Naive thymus-derived CD4-positive, alpha-beta T cell (primary cell): ENCODE measurements at regions not wholly inside any gene's neighbourhood (a gene's known extent, or its start where the extent isn't known, plus 50 kb on each side); places are given as distances from the start of the nearest gene placed in this dataset.

Experiments used
- ATAC-seq: fragments of 150-1000 bp; cut with Tn5 transposase; 2 replicates; pipeline ENCODE4 v1.10.0; 2021; ENCODE audit warnings: mild to moderate bottlenecking, moderate library complexity
- CTCF ChIA-PET: fragments of 350-600 bp; sonication (Branson Sonifier 250); formaldehyde crosslinking; loops from one replicate; lab custom pipeline; 2021; ENCODE audit warnings: antibody characterized with exemption; lab: Charles Lee
- POLR2A ChIA-PET: fragments of 350-600 bp; sonication (Branson Sonifier 250); formaldehyde crosslinking; loops from one replicate; lab custom pipeline; 2021; ENCODE audit warnings: antibody characterized with exemption, inconsistent platforms; lab: Charles Lee
- DNase-seq, 9 donors: peaks; one replicate each; pipeline versions ENCODE4 v3.0.0 to v3.0.0-alpha.2; 2020 to 2022; ENCODE audit warnings: mixed read lengths in 1 of 9
- H3K27ac ChIP-seq: one replicate; pipeline ENCODE4 v1.7.0; 2013; ENCODE audit warnings: mild to moderate bottlenecking, low read depth, low read length, moderate library complexity
- H3K27me3 ChIP-seq, 2 donors: one replicate each; pipeline ENCODE4 v1.7.0; 2013; ENCODE audit warnings: low read length in 2 of 2, mild to moderate bottlenecking in 2 of 2, moderate library complexity in 2 of 2; ENCODE audit not compliant: control insufficient read depth in 2 of 2, insufficient read depth in 2 of 2
- H3K36me3 ChIP-seq, 3 experiments: 1 replicate in 2 of 3; 2 replicates in 1 of 3; pipeline ENCODE4 v1.7.0; 2013; ENCODE audit warnings: low read length in 3 of 3, mild to moderate bottlenecking in 3 of 3, moderate library complexity in 1 of 3; ENCODE audit not compliant: insufficient read depth in 3 of 3, control insufficient read depth in 2 of 3
- H3K4me1 ChIP-seq, 2 donors: one replicate each; pipeline ENCODE4 v1.7.0; 2013; ENCODE audit warnings: low read length in 2 of 2, mild to moderate bottlenecking in 2 of 2, moderate library complexity in 1 of 2; ENCODE audit not compliant: control insufficient read depth in 2 of 2, insufficient read depth in 2 of 2
- H3K4me3 ChIP-seq: 2 replicates; pipeline ENCODE4 v1.7.0; 2013; ENCODE audit warnings: mild to moderate bottlenecking, low read length
- H3K9me3 ChIP-seq, 3 experiments: 1 replicate in 2 of 3; 2 replicates in 1 of 3; pipeline ENCODE4 v1.7.0; 2013; ENCODE audit warnings: low read length in 3 of 3; ENCODE audit not compliant: control insufficient read depth in 2 of 3
- H3K27ac Mint-ChIP-seq, 9 donors: one replicate each; pipeline ENCODE4 v1.8.0; 2020 to 2022; ENCODE audit warnings: mixed read lengths in 9 of 9, mild to moderate bottlenecking in 8 of 9, moderate library complexity in 5 of 9, inconsistent platforms in 2 of 9
- H3K27me3 Mint-ChIP-seq, 5 donors: one replicate each; pipeline ENCODE4 v1.8.0; 2021 to 2022; ENCODE audit warnings: mixed read lengths in 5 of 5, mild to moderate bottlenecking in 1 of 5
- H3K36me3 Mint-ChIP-seq, 5 donors: one replicate each; pipeline ENCODE4 v1.8.0; 2020 to 2022; ENCODE audit warnings: mixed read lengths in 5 of 5, mild to moderate bottlenecking in 3 of 5, inconsistent platforms in 1 of 5
- H3K4me1 Mint-ChIP-seq, 7 donors: one replicate each; pipeline ENCODE4 v1.8.0; 2020 to 2022; ENCODE audit warnings: mixed read lengths in 7 of 7, mild to moderate bottlenecking in 3 of 7, inconsistent platforms in 1 of 7
- H3K4me3 Mint-ChIP-seq, 10 donors: one replicate each; pipeline ENCODE4 v1.8.0; 2020 to 2022; ENCODE audit warnings: mild to moderate bottlenecking in 10 of 10, mixed read lengths in 10 of 10, moderate library complexity in 6 of 10, inconsistent platforms in 2 of 10
- H3K9me3 Mint-ChIP-seq, 11 donors: one replicate each; pipeline ENCODE4 v1.8.0; 2020 to 2022; ENCODE audit warnings: mixed read lengths in 11 of 11, mild to moderate bottlenecking in 4 of 11, inconsistent platforms in 1 of 11, moderate library complexity in 1 of 11
- intact Hi-C, 2 donors: fragments of 100-400 bp; cut with micrococcal nuclease; formaldehyde crosslinking; loops; one replicate each; pipeline ENCODE4 v1.15.1; 2023

DNA sequence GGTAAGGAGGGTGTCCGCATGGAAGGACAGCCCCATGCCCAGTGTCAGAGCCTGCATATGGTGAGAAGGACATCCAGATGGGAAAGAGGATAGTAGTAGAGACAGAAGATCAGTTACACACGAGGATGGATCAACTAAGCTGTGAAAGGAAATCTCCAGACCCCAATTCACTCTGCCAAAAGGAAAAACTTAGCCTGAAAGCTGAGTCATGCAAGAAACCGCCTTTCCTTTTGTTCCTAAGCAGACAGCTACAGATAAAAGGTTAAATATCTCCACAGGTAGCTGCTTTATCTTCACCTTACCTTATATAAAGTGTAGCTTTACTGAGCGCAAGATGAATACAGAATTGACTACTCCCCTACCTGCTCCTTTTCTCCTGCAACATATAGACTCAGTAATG, 67.3 kb upstream of the LGALSL start:
- intact Hi-C loops, result no loop called here
- H3K4me3 ChIP-seq, result no peak overlapping the region
- POLR2A ChIA-PET, result no interaction called here
- H3K27me3 ChIP-seq, result no peaks in the 10 kb centered on the region
- H3K9me3 ChIP-seq, result no peaks in the 10 kb centered on the region
- no peak overlapping the region for H3K27ac ChIP-seq
- H3K36me3 ChIP-seq, result no peaks in the 10 kb centered on the region
- H3K4me3 Mint-ChIP-seq, result no peak overlapping the region
- peaks cover 0 to 24% (median 0%) of the 10 kb centered on the region in 5 donors for H3K27me3 Mint-ChIP-seq
- H3K27ac Mint-ChIP-seq, result peak overlapping the region in 1 of 9 donors; percentile 4
- CTCF ChIA-PET, result no interaction called here
- H3K9me3 Mint-ChIP-seq, result peaks cover 0 to 16% (median 8%) of the 10 kb centered on the region in 11 donors
- H3K4me1 ChIP-seq, result no peaks in the 10 kb centered on the region
- DNase-seq (no peak), ATAC-seq (no peak)
- no peaks in the 10 kb centered on the region for H3K4me1 Mint-ChIP-seq
- peaks cover 0 to 13% (median 8%) of the 10 kb centered on the region in 5 donors for H3K36me3 Mint-ChIP-seq

DNA sequence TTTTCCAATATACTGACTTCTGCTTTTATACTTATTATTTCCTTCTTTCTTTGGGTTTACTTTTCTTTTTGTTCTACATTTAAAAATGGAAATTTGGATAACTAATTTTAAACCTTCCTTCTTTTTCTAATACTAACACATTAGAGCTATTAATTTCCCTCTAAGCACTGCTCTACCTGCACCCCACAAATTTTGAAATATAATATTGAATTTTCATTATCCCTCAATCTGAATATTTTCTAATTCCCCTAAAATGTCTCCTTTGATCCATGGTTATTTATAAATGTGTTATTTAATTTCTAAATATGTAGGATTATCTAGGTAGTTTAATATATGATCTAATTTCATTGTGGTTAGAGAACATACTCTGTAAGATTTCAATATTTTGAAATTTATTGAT, 63.4 kb upstream of the LGALSL start:
- Histone ChIP-seq H3K9me3 (no peaks in the 10 kb centered on the region), H3K4me3 (no peak overlapping the region), H3K36me3 (no peaks in the 10 kb centered on the region), H3K27ac (no peak overlapping the region), H3K27me3 (no peaks in the 10 kb centered on the region), H3K4me1 (no peaks in the 10 kb centered on the region)
- ATAC-seq (no peak), DNase-seq (no peak)
- Mint-ChIP-seq H3K27me3 (peaks cover 0 to 28% (median 0%) of the 10 kb centered on the region in 5 donors), H3K4me3 (no peak overlapping the region), H3K27ac (no peak overlapping the region), H3K4me1 (no peaks in the 10 kb centered on the region), H3K9me3 (peaks cover 0 to 21% (median 8%) of the 10 kb centered on the region in 11 donors), H3K36me3 (peaks cover 0 to 15% (median 11%) of the 10 kb centered on the region in 5 donors)
- ChIA-PET POLR2A (no interaction called here), CTCF (no interaction called here)
- intact Hi-C loops, result no loop called here

DNA sequence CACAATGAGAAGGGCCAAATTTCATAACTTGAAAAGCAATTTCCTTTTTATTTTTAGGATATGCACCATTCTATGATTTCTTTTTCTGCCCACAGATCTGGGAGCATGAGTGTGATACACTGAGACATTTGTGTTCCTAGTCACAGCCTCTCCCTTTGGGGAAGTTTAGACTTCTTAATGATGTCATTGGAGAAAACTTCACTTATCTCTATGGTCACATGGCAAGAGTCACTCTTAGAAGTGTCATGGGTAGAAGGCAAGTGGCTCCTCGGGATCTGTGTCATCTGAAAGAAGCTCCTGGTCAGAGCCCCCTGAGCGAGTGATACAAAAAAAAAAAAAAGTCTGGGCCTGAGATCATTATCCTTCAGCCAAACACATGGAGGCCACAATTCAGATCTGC, 62.5 kb upstream of the LGALSL start:
- ChIA-PET CTCF (no interaction called here), POLR2A (no interaction called here)
- Histone ChIP-seq H3K36me3 (no peaks in the 10 kb centered on the region), H3K4me3 (no peak overlapping the region), H3K9me3 (no peaks in the 10 kb centered on the region), H3K27me3 (no peaks in the 10 kb centered on the region), H3K4me1 (no peaks in the 10 kb centered on the region), H3K27ac (no peak overlapping the region)
- Mint-ChIP-seq H3K4me1 (no peaks in the 10 kb centered on the region), H3K4me3 (no peak overlapping the region), H3K27ac (no peak overlapping the region), H3K27me3 (peaks cover 0 to 27% (median 0%) of the 10 kb centered on the region in 5 donors), H3K9me3 (peaks cover 0 to 21% (median 8%) of the 10 kb centered on the region in 11 donors), H3K36me3 (peaks cover 0 to 15% (median 11%) of the 10 kb centered on the region in 5 donors)
- ATAC-seq (no peak), DNase-seq (no peak)
- intact Hi-C loops, result no loop called here

DNA sequence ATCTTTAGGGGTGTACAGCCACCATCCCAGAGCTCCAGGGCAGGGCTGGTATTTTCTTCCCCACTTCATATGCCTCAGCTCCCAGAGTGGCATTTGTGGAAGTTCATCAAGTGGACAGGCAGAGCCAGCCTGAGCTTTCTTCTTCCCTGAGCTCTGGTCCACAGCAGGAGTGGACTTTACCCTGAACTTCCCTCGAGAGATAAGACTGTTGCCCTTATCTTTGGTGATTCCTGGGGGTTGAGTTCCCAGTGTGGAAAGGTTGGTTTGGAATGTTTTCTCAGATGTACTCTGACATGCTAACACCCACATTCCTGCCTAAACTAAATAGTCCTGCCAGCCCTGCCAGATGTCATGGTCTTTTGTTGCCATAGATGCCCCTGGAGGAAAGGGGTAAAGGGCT, 62.0 kb upstream of the LGALSL start:
- no peaks in the 10 kb centered on the region for H3K4me1 ChIP-seq
- ATAC-seq (no peak), DNase-seq (no peak)
- H3K36me3 Mint-ChIP-seq, result peaks cover 0 to 15% (median 11%) of the 10 kb centered on the region in 5 donors
- H3K27ac Mint-ChIP-seq, result no peak overlapping the region
- no peaks in the 10 kb centered on the region for H3K4me1 Mint-ChIP-seq
- no peaks in the 10 kb centered on the region for H3K9me3 ChIP-seq
- H3K4me3 Mint-ChIP-seq, result no peak overlapping the region
- no peak overlapping the region for H3K27ac ChIP-seq
- CTCF ChIA-PET, result no interaction called here
- POLR2A ChIA-PET, result interaction anchor here (0.5 kb wide), 1 partner anchor 17 kb away, joined by 9 read pairs; no protein-coding TSS in a partner anchor
- peaks cover 0 to 23% (median 0%) of the 10 kb centered on the region in 5 donors for H3K27me3 Mint-ChIP-seq
- intact Hi-C loops, result no loop called here
- H3K27me3 ChIP-seq, result no peaks in the 10 kb centered on the region
- H3K36me3 ChIP-seq, result no peaks in the 10 kb centered on the region
- H3K9me3 Mint-ChIP-seq, result peaks cover 0 to 21% (median 8%) of the 10 kb centered on the region in 11 donors
- no peak overlapping the region for H3K4me3 ChIP-seq

DNA sequence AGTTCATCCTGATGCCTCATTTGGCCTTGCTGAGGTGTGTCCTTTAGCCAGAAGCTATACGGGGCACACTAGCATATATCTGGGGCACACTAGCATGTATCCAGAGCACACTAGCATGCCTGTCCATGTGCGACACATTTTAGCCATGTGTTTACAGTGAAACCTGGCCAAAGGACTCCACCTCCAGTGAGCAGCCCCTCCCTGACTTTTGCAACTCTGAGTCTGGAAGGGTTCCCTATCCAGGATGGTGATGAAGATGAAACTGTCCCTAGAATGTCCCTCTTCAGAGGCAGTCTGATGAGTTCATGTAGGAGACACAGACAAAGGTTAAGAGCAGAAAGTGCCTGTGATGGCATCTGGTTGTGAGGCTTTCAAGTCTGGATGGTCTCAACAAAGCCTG, 61.4 kb upstream of the LGALSL start:
- no peak for DNase-seq
- Histone ChIP-seq H3K9me3 (no peaks in the 10 kb centered on the region), H3K4me3 (no peak overlapping the region), H3K27ac (no peak overlapping the region), H3K36me3 (no peaks in the 10 kb centered on the region), H3K27me3 (no peaks in the 10 kb centered on the region), H3K4me1 (no peaks in the 10 kb centered on the region)
- Mint-ChIP-seq H3K4me3 (no peak overlapping the region), H3K4me1 (no peaks in the 10 kb centered on the region), H3K27ac (no peak overlapping the region), H3K36me3 (peaks cover 0 to 15% (median 11%) of the 10 kb centered on the region in 5 donors), H3K27me3 (peaks cover 0 to 19% (median 0%) of the 10 kb centered on the region in 5 donors), H3K9me3 (peaks cover 0 to 21% (median 8%) of the 10 kb centered on the region in 11 donors)
- CTCF ChIA-PET, result no interaction called here
- POLR2A ChIA-PET, result no interaction called here
- ATAC-seq, result no peak
- intact Hi-C loops, result no loop called here

DNA sequence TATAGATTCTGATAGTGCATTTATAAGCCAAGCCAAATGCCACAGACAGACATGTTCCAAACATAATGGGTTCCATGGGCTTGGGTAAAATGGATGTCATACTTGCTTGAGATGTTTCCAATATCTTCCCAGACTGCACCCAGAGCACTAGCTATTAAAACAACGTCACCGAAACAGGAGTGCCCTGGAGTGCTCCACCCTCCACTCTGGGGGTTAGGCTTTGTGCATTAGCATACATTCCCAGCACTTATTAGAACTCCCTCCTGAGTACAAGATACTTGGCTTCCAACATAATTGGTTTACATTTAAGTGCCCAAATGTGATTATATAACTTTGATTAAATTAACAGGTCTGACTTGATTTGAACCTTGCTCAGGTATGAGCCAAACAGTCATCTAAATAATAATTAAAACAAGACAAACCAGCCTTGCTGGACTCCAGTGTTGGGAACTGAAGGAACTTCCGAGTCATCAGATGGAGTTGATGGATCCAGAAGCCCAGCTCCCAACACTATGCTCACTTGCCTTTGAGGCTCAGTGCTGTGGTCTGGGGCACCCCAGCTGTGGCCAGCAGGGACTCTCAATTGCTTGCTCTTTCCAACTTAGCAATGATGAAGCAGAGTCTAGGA, 60.5 kb upstream of the LGALSL start:
- ATAC-seq (no peak), DNase-seq (no peak)
- Histone ChIP-seq H3K36me3 (no peaks in the 10 kb centered on the region), H3K27ac (no peak overlapping the region), H3K4me3 (no peak overlapping the region), H3K27me3 (no peaks in the 10 kb centered on the region), H3K4me1 (no peaks in the 10 kb centered on the region), H3K9me3 (no peaks in the 10 kb centered on the region)
- ChIA-PET POLR2A (no interaction called here), CTCF (interaction anchor here (0.6 kb wide), 1 partner anchor 179 kb away, joined by 3 read pairs; no protein-coding TSS in a partner anchor)
- Mint-ChIP-seq H3K27me3 (peaks cover 0 to 13% (median 0%) of the 10 kb centered on the region in 5 donors), H3K9me3 (peaks cover 0 to 21% (median 6%) of the 10 kb centered on the region in 11 donors), H3K4me3 (no peak overlapping the region), H3K36me3 (peaks cover 0 to 15% (median 11%) of the 10 kb centered on the region in 5 donors), H3K4me1 (no peaks in the 10 kb centered on the region), H3K27ac (no peak overlapping the region)
- intact Hi-C loops, result no loop called here

DNA sequence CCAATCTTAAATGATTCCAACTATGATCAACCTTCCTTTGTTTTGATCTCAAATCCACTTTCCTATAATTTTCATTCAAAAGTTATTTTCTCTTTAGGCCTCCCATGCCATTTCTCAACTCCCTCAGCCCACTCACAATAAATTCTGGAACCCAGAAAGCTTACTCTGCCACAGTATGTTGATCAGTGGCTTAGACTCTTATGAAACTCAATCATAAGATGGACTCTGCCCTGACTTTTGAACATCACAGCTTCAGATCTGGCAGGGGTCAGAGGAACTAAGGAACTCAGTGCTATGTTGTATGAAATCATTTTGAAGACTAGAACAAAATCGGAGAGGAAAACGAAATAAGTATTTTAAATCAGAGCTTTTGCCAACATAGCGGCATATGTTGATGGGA, 59.8 kb upstream of the LGALSL start:
- no peak overlapping the region for H3K4me3 ChIP-seq
- H3K27me3 Mint-ChIP-seq, result peaks cover 0 to 13% (median 0%) of the 10 kb centered on the region in 5 donors
- H3K27ac ChIP-seq, result no peak overlapping the region
- H3K4me3 Mint-ChIP-seq, result no peak overlapping the region
- no peak for ATAC-seq
- no peak overlapping the region for H3K27ac Mint-ChIP-seq
- intact Hi-C loops, result no loop called here
- H3K27me3 ChIP-seq, result no peaks in the 10 kb centered on the region
- no peak for DNase-seq
- peaks cover 0 to 21% (median 6%) of the 10 kb centered on the region in 11 donors for H3K9me3 Mint-ChIP-seq
- no peaks in the 10 kb centered on the region for H3K4me1 Mint-ChIP-seq
- no peaks in the 10 kb centered on the region for H3K9me3 ChIP-seq
- CTCF ChIA-PET, result interaction anchor here (0.6 kb wide), 1 partner anchor 179 kb away, joined by 3 read pairs; no protein-coding TSS in a partner anchor
- no peaks in the 10 kb centered on the region for H3K4me1 ChIP-seq
- peaks cover 0 to 15% (median 11%) of the 10 kb centered on the region in 5 donors for H3K36me3 Mint-ChIP-seq
- no peaks in the 10 kb centered on the region for H3K36me3 ChIP-seq
- POLR2A ChIA-PET, result no interaction called here
